Common myeloid progenitor, CD34-positive (primary cell): ENCODE measurements at regions not wholly inside any gene's neighbourhood (a gene's known extent, or its start where the extent isn't known, plus 50 kb on each side); places are given as distances from the start of the nearest gene placed in this dataset.
"Not testable (repeated sequence)": the region's sequence is repeated elsewhere in the genome, so short reads cannot be mapped to it uniquely, and the experiment has no call there.

Experiments used
- CTCF ChIA-PET: fragments of 350-600 bp; sonication (Branson Sonifier 250); formaldehyde crosslinking; loops from one replicate; lab custom pipeline; 2021; ENCODE audit warnings: antibody characterized with exemption; lab: Charles Lee
- POLR2A ChIA-PET: fragments of 350-600 bp; sonication (Branson Sonifier 250); formaldehyde crosslinking; loops from one replicate; lab custom pipeline; 2021; ENCODE audit warnings: antibody characterized with exemption; lab: Charles Lee
- DNase-seq, 3 donors: peaks; one replicate each; pipeline versions ENCODE4 v3.0.0 to v3.0.0-alpha.2; 2013
- H3K27ac ChIP-seq, 2 experiments: 1 replicate in 1 of 2; 2 replicates in 1 of 2; pipeline ENCODE4 v1.7.0; 2013; ENCODE audit warnings: inconsistent platforms in 2 of 2, low read length in 2 of 2, mild to moderate bottlenecking in 2 of 2, low read depth in 1 of 2, moderate library complexity in 1 of 2; ENCODE audit not compliant: severe bottlenecking in 2 of 2, insufficient read depth in 1 of 2, poor library complexity in 1 of 2
- H3K27me3 ChIP-seq, 5 experiments: replicated peaks in 2 of 5; 1 replicate in 3 of 5; 2 replicates in 2 of 5; pipeline versions ENCODE4 v1.6.1 to v1.7.0; 2013; ENCODE audit warnings: low read length in 4 of 5, mild to moderate bottlenecking in 2 of 5, moderate library complexity in 2 of 5, inconsistent platforms in 1 of 5; ENCODE audit not compliant: insufficient read depth in 5 of 5, control insufficient read depth in 4 of 5
- H3K36me3 ChIP-seq, 4 experiments: 1 replicate in 2 of 4; 2 replicates in 2 of 4; pipeline versions ENCODE4 v1.6.1 to v1.7.0; 2013; ENCODE audit warnings: low read length in 3 of 4, control low read depth in 1 of 4, mild to moderate bottlenecking in 1 of 4; ENCODE audit not compliant: control insufficient read depth in 4 of 4, insufficient read depth in 4 of 4
- H3K4me1 ChIP-seq, 4 experiments: 1 replicate in 3 of 4; 2 replicates in 1 of 4; pipeline versions ENCODE4 v1.6.1 to v1.7.1; 2013; ENCODE audit warnings: low read length in 3 of 4, mild to moderate bottlenecking in 3 of 4, control low read depth in 1 of 4, inconsistent platforms in 1 of 4, moderate library complexity in 1 of 4; ENCODE audit not compliant: control insufficient read depth in 4 of 4, insufficient read depth in 4 of 4; ENCODE audit errors: control extremely low read depth in 1 of 4
- H3K4me3 ChIP-seq, 7 experiments: 1 replicate in 4 of 7; 2 replicates in 3 of 7; pipeline versions ENCODE4 v1.5.1 to v1.7.0; 2013; ENCODE audit warnings: mild to moderate bottlenecking in 7 of 7, low read length in 6 of 7, moderate library complexity in 6 of 7, inconsistent platforms in 2 of 7, low read depth in 2 of 7, control low read depth in 1 of 7; ENCODE audit not compliant: insufficient read depth in 4 of 7, control insufficient read depth in 1 of 7; ENCODE audit errors: extremely low read depth in 1 of 7
- H3K9me3 ChIP-seq, 5 experiments: 1 replicate in 4 of 5; 2 replicates in 1 of 5; pipeline versions ENCODE4 v1.6.1 to v1.7.1; 2013; ENCODE audit warnings: low read length in 4 of 5, mild to moderate bottlenecking in 2 of 5, inconsistent platforms in 1 of 5, low read depth in 1 of 5, moderate library complexity in 1 of 5; ENCODE audit not compliant: control insufficient read depth in 4 of 5, insufficient read depth in 2 of 5; ENCODE audit errors: control extremely low read depth in 1 of 5
- WGBS: methylation state at CpG from one replicate; pipeline ENCODE4 v1.1.5; 2013; ENCODE audit not compliant: insufficient coverage; 5-methylcytosine and 5-hydroxymethylcytosine counted together

GRCh38 chr2:187037310-187037709, 188.3 kb upstream of the ZSWIM2 start:
- no peaks in the 10 kb centered on the region for H3K9me3 ChIP-seq
- H3K27me3 ChIP-seq, result no peaks in the 10 kb centered on the region
- POLR2A ChIA-PET, result no interaction called here
- no peak for DNase-seq
- H3K36me3 ChIP-seq, result no peaks in the 10 kb centered on the region
- no peak overlapping the region for H3K27ac ChIP-seq
- CTCF ChIA-PET, result no interaction called here
- no peak overlapping the region for H3K4me3 ChIP-seq
- no peaks in the 10 kb centered on the region for H3K4me1 ChIP-seq

DNA sequence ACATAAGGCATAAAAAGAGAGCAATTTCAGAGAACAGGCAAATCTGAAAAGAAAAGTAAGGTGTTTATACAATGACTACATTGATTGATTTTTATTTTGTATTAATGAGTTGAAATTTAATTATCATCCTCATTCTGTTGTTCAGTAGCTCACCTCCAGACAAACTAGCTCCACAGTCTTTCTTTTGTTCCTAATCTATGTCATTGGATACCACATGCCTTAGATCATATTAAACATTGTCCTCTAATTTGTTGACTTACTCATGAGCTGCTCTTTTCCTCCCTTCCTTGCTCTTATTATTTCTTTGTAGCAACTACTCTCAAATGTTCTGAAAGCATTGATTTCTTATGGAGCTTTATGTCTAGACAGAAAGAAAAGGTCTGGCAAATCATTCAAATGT, 185.5 kb upstream of the ZSWIM2 start:
- no peaks in the 10 kb centered on the region for H3K9me3 ChIP-seq
- H3K27ac ChIP-seq, result no peak overlapping the region
- DNase-seq, result no peak
- H3K4me3 ChIP-seq, result no peak overlapping the region
- CTCF ChIA-PET, result no interaction called here
- POLR2A ChIA-PET, result no interaction called here
- no peaks in the 10 kb centered on the region for H3K4me1 ChIP-seq
- H3K27me3 ChIP-seq, result no peaks in the 10 kb centered on the region
- no peaks in the 10 kb centered on the region for H3K36me3 ChIP-seq

DNA sequence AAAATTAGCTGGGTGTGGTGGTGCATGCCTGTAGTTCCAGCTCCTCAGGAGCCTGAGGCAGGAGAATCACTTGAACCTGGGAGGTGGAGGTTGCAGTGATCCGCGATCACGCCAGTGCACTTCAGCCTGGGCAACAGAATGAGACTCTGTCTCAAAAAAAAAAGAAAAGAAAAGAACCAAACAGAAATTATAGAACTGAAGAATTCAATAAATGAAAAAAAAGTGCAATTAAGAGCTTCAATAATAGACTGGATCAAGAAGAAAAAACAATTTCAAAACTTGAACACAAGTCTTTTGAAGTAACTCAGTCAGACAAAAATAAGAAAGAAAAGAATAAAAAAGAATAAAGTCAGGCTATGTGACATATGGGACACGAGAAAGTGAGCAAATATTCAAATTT, 175.8 kb upstream of the ZSWIM2 start:
- Histone ChIP-seq H3K4me1 (no peaks in the 10 kb centered on the region), H3K27ac (no peak overlapping the region), H3K4me3 (no peak overlapping the region), H3K9me3 (peaks cover 0 to 12% (median 3%) of the 10 kb centered on the region in 5 experiments), H3K27me3 (no peaks in the 10 kb centered on the region), H3K36me3 (no peaks in the 10 kb centered on the region)
- peak in 2 of 3 donors; percentile 3 to 15 for DNase-seq
- ChIA-PET CTCF (interaction anchor here (0.8 kb wide), 1 partner anchor 11 kb away, joined by 4 read pairs; no protein-coding TSS in a partner anchor), POLR2A (no interaction called here)
- WGBS, result no CpG with 5 or more reads among the region's 4 CpGs

GRCh38 chr2:187023996-187024395, 175.0 kb upstream of the ZSWIM2 start:
- CTCF ChIA-PET, DNase-seq, H3K36me3 ChIP-seq, POLR2A ChIA-PET, H3K4me1 ChIP-seq, H3K27me3 ChIP-seq, H3K4me3 ChIP-seq, H3K27ac ChIP-seq: not testable (repeated sequence)
- peaks cover 0 to 12% (median 3%) of the 10 kb centered on the region in 5 experiments for H3K9me3 ChIP-seq
- whole genome bisulfite sequencing, result 100% methylated on average over 2 of the region's 4 CpGs

DNA sequence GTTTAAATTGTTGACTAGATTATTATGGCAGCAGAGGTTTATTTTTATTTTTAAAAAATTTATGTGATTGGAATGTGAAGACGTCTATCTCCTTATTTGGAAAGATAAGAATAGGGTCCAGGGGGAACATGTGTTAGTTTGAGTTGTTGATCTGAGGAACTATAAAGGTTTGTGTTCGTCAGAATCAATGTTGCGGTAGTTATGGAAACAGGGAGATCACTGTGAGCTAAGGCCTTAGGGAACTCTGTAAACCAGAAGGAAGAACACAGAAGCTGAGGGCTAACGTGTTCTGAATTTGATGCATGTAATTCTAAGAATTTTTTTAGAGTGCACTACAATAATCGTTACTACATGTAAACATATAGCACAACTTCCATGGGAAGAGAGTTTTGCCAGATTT, 168.5 kb upstream of the ZSWIM2 start:
- POLR2A ChIA-PET, result no interaction called here
- Histone ChIP-seq H3K27ac (no peak overlapping the region), H3K4me1 (no peaks in the 10 kb centered on the region), H3K36me3 (no peaks in the 10 kb centered on the region), H3K4me3 (no peak overlapping the region), H3K9me3 (no peaks in the 10 kb centered on the region), H3K27me3 (no peaks in the 10 kb centered on the region)
- 100% methylated on average over 3 of the region's 5 CpGs for WGBS
- no peak for DNase-seq
- CTCF ChIA-PET, result no interaction called here

DNA sequence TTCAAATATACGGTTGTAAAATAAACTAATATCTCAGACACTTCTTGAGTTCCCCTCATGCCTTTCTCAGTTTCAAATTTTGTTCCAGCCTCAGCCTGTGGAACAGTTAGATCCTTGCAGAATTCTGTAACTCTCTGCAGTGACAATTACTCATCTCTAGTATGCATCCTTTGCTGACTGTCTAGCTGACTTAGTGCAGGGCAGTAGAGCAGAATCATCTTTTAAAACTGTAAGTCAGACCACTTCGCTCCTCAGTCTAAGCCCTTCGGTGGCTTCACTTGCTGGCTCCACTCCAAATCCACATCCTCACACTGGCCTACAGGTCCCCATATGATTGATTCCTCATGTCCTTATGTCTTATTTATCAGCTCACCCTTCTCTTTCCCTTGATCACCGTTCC, 164.1 kb upstream of the ZSWIM2 start:
- ChIA-PET CTCF (interaction anchor here (0.6 kb wide), 1 partner anchor 48 kb away, joined by 3 read pairs; no protein-coding TSS in a partner anchor), POLR2A (no interaction called here)
- Histone ChIP-seq H3K36me3 (no peaks in the 10 kb centered on the region), H3K4me1 (no peaks in the 10 kb centered on the region), H3K27me3 (no peaks in the 10 kb centered on the region), H3K4me3 (no peak overlapping the region), H3K27ac (no peak overlapping the region), H3K9me3 (no peaks in the 10 kb centered on the region)
- 25% methylated on average over 2 of the region's 4 CpGs for WGBS
- no peak for DNase-seq

- H3K36me3 ChIP-seq, result no peaks in the 10 kb centered on the region
- H3K9me3 ChIP-seq, result no peaks in the 10 kb centered on the region
- 100% methylated on average over 3 of the region's 3 CpGs for WGBS
- no peaks in the 10 kb centered on the region for H3K27me3 ChIP-seq
- no peaks in the 10 kb centered on the region for H3K4me1 ChIP-seq
- CTCF ChIA-PET, result no interaction called here
- H3K27ac ChIP-seq, result no peak overlapping the region
- no peak for DNase-seq
- H3K4me3 ChIP-seq, result no peak overlapping the region
- POLR2A ChIA-PET, result no interaction called here
Observed at GRCh38 chr2:187011206-187011832, 162.3 kb upstream of the ZSWIM2 start.
